ENCODE measurements at regions not wholly inside any gene's neighbourhood (a gene's known extent, or its start where the extent isn't known, plus 50 kb on each side); places are given as distances from the start of the nearest gene placed in this dataset.

DNA sequence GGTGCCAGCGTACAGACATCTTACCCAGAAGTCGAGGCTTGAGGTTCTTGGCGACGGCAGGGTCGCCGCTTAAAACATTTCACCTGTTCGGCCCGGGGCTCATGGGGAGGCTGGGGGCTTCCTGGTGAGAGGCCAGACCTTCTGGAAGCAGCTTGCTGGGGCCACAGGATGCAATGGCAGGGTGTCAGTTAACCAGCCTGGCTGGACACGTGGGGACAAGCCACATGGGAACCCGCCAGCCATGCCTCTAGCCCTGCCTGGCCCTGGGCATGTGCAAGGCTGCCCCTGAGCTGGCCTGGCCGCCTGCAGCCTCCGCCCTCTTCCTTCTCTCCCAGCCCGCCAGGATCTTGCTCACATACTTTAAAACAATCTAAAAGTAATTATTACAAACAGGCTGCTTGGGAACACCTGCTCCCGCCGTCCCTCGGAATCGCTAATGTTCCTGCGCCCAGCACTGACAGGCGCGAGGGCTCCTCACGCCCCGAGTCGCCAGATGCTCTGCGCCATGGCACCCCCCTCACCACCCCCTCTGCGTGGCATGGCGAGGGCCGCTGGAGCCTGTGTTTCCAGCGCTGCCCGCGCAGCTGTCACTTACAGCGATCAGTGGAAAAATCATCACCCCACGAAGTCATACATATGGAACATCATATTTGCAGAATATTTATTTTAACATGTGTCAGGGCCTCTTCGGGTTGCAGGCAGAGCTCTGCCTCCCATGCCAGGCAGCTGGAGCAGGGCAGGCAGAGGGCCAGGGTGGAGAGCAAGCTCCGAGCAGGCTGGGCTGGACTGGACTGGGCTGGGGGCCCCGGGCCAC, 188.7 kb upstream of the GSE1 start:
- DNase-seq (ENCODE audit: low read depth in 2 of 2): no peak

- no peak for DNase-seq (ENCODE audit: low read depth in 2 of 2)
These were observed 188.0 kb upstream of the GSE1 start for GRCh38 chr16:85425074-85425662.

DNA sequence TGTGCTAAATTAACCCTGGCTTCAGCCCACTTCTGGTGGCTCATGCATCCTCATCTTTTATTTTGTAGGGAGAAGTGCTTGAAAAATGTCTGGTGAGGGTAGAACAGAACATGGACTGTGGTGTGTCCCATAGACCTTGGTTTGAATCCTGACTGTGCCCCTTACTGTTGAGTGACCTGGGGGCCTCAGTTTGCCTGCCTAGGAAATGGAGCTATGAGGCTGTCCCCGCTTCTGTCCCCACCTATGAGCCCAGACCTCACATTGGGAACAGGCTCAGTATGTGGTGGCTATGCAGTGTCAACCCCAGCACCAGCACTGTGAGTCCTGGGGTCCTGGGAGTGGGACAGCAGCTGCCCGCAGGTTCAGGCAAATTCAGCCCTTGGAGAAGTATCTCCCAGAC, 186.3 kb upstream of the GSE1 start:
- no peak for DNase-seq (ENCODE audit: low read depth in 2 of 2)

DNA sequence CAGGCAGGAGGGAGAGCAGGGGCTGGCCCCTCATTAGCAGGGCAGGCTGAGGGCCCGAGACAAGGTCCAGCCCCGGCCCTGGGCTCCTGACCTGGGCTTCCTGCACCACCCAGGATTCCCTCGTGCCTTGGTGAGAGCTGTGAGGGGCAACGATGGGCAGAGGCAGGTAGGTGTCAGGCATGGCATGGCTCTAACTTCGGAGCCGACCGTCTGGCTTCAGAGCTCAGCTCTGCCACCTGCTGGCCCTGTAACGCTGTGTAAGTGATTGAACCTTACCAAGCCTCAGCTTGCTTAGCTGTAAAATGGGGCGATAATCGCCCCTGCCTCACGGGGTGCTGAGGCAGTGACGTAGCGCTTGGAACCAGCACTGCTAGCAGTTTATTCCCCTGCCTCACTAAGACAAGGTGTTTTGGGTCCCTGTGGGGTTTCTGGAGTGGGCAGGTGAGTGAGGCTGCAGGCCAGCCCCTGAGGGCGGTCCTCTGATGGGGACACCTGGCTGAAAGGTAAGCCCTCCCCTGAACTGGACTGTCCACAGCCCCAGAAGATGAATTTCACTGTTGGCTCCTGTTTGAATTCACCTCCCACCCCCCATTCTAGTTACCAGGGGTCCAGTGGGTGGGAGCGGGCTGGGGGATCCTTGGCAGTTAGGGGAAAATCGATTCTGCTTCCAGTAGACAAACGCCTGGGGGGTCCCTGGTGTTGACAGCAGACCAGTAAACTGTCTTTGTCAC, 184.8 kb upstream of the GSE1 start:
- DNase-seq (ENCODE audit: low read depth in 2 of 2): peak in 1 of 2 donors; percentile 31

- no peak for DNase-seq (ENCODE audit: low read depth in 2 of 2)
These were observed 184.0 kb upstream of the GSE1 start for GRCh38 chr16:85428899-85429775.

- no peak for DNase-seq (ENCODE audit: low read depth in 2 of 2)
These were observed 183.2 kb upstream of the GSE1 start for GRCh38 chr16:85429776-85430522.

DNA sequence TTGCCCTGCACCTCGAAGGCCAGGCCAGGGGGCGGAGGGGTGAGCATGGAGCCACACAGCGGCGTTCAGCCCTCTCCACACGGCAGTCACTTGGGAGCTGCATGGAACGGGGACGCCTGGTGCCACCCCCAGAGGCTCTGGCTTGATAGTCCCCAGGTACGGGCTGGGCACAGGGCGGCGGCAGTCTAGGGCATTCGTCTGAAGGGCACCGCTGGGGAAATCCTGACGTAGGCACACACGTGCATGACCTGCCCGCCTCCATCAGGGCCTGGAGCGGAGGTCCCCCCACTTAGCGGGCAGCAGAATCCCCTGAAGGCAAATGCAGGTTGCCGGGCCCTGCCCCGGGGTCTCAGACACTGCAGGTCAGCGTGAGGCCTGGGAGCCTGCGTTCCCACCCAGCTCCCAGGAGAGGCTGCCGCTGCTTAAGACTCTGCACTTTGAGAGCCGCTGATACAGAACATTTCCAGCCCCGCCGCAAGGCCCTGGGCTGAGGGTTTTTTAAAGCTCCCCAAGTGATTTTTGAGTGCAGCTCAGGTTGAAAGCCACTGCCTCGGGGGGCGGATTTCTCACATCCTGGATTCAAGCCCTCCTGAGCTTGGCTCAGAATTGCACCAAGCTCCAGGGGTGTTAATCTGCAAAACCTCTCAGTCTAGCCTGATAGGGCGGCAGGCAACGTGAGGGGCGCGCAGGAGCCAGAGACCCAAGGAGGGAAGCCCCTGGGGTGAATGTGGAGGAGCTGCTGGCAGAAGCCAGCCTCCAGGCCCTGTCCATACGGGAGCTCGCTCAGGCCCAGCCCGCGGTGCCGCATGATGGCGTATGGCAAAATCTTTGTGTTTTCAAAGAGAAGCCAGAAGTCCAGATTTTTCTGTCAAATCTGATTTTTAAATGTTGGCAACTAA, 182.3 kb upstream of the GSE1 start:
- no peak for DNase-seq (ENCODE audit: low read depth in 2 of 2)

DNA sequence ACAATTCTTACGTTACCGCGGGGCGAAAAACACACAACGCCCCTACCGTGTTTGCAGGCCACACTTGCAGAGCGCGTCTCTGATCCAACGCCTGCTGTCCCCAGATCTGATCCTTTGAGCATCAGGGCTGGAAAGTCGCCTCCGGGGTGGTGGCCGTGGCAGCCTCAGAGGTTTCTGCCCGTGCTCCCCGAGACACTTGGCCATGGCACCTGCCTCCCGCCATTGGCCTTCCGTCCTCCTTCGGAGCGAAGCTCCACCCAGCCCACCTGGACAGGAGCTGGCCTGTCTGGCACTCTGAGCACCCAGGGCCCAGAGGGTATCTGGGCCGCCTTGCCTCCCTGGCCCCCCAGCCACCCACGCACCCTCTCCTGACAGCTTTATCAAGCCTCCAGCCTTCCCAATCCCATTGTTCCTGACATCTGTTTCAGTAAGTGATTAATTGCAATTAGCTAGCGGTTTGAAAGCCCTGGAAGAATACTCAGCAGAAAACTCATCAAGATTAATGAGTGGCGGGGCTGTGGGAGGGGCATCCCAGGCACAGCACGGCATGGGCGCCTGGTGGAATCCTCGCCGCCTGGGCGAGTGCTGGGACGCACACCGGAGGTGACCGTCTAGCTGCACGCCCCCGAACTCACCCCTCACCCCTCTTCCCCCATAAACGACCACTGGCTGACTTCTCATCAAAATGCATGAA, 181.5 kb upstream of the GSE1 start:
- DNase-seq (ENCODE audit: low read depth in 2 of 2): no peak

GRCh38 chr16:85432606-85433005, 180.5 kb upstream of the GSE1 start:
- no peak for DNase-seq (ENCODE audit: low read depth in 2 of 2)

DNA sequence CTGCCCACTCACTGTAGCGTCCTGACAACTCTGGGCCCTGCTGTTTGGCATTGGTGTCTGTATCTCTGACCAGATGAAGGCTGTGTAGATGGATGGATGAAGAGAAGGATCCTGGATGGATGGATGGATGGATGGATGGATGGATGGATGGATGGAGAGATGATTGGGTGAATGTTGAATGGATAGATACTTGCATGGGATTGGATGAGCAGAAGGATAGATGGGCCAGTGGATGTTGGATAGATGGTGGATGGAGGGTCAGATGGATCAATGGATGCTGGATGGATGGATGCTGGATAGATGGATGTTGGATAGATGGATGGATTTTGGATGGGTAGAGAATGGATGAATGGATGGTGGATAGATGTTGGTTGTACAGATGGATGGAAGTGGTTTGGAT, 179.6 kb upstream of the GSE1 start:
- no peak for DNase-seq (ENCODE audit: low read depth in 2 of 2)

DNA sequence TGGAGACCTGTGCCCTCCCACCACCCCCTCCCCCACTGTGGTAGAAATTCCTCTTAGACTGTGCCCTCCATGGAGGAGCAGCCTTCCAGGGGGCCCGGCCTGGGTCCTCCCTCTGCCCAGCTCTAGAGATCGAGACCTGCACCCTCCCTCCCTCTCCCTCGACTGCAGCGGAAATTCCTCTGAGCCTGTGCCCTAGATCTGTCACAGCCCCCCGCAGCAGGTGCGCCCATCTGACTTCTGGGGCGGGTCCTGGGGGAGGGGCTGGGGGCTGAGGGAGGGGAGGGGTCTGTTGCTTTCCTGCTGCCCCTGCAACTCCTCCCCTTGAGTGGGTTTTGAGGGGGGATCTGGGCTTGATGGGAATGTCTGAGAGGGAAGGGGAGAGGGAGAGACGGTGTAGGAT, 177.8 kb upstream of the GSE1 start:
- DNase-seq (ENCODE audit: low read depth in 2 of 2): no peak

DNA sequence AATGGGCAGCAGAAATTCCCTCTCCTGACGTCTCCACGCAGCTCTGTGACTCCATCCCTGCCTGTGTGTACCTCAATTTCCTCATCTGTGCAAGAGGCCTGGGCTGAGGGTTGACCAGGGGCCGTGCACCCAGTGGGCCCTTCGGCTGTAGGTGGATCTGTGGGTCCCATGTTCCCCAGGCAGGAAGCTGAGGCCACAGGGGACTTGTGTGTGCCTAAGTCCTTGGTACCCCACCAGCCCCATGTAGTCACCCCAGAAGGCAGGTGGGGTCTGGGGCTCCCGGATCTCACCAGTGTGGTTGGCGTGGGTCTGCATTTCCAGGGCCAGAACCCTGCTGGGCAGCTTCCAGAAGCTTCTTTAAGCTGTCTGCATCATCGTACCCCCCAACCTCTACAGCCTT, 177.4 kb upstream of the GSE1 start:
- DNase-seq (ENCODE audit: low read depth in 2 of 2): no peak

DNA sequence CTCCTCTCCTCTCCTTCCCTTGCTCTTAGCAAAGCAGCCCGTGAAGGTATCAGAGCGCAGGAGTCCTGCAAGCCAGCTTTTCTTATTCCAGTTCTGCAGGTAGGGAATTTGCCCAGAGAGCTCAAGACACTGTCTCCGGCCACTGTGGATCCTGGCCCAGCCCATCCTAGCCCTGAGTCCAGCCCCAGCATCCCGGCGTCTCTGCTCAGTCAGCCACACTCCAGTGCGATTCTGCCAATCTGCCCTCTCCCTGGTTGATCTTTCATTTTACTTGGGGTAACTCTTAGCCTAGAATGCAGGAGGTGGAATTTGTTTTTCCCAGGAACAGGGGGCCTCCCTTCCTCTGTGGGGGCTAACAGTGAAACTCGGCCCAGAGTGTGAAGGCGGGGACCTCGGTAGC, 176.9 kb upstream of the GSE1 start:
- no peak for DNase-seq (ENCODE audit: low read depth in 2 of 2)

DNA sequence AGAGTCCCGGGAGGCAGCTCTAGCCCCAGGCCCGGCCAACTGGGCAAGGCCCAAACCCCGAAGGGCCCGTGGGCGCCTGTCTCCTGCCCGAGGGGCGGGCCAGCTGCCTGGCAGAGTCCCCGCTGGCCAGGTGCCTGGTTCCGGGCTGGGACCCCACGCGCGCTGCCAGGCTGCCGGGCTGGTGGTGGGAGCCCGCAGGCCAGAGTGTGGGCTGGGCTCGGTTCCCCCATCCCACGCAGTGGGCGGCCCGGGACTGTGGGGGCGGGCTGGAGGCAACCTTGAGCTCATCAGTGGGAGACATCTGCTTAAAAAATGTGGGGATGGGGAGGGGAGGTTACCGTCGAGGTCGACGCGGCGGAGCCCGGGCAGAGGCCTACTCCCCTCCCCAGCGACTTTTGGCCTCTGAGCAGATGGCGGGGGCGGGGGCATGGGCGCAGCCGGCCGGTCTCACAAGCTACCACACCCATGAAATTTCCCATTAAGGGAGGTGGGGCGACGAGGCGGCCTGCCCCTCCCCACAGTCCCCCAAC, 176.4 kb upstream of the GSE1 start:
- DNase-seq (ENCODE audit: low read depth in 2 of 2): no peak

GRCh38 chr16:85437166-85438052, 175.7 kb upstream of the GSE1 start:
- DNase-seq (ENCODE audit: low read depth in 2 of 2): no peak

DNA sequence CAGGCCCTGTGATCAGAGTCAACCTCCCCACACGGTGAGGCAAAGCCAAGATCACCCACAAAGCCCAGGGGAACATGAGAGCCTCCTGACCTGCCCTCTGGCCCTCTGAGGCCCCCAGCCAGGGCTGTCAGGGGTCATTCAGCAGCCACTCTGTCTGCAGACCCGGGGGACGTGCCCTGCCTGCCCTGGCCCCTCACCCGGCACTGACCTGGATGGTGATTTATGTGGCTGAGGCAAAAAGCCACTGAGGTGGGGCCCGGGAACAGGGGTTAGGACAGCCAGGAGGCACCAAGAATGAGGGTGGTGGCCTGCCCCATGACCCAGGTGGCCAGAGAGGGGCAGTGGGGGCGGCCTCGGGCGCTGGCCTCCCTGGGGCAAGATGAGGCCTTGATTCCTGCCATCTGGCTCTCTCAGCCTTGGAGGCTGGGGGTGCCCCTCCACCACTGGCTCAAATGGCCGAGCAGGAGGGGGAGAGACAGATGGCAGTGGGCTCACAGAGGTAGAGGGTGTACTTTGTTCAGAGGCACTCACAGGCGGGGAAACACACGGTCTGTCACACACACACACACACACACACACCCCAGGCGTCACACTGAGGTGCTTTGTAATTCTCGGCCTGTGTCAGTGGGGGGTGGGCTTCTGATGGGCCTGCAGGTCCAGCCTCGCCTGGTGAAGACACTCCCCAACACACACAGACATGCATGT, 174.0 kb upstream of the GSE1 start:
- DNase-seq (ENCODE audit: low read depth in 2 of 2): no peak

GRCh38 chr16:85440744-85441143, 172.4 kb upstream of the GSE1 start:
- DNase-seq (ENCODE audit: low read depth in 2 of 2): no peak
